AG09309 (cell line): ENCODE measurements at regions not wholly inside any gene's neighbourhood (a gene's known extent, or its start where the extent isn't known, plus 50 kb on each side); places are given as distances from the start of the nearest gene placed in this dataset.

ENCODE experiments used
- DNase-seq: peaks from one replicate; pipeline ENCODE4 v3.0.0-alpha.2; 2010; ENCODE audit warnings: low read depth
- H3K4me3 ChIP-seq: 2 replicates; pipeline ENCODE4 v1.5.1; 2011; ENCODE audit warnings: mild to moderate bottlenecking, low read depth, low read length, moderate library complexity; ENCODE audit not compliant: control insufficient read depth
- TF ChIP-seq, protein P1 (sequence below): IDR thresholded peaks from 2 replicates; pipeline ENCODE4 v1.5.1; 2011; ENCODE audit warnings: mild to moderate bottlenecking, low read depth, low read length, inconsistent platforms; ENCODE audit not compliant: insufficient read depth, control insufficient read depth; ENCODE audit errors: missing control alignments

DNA sequence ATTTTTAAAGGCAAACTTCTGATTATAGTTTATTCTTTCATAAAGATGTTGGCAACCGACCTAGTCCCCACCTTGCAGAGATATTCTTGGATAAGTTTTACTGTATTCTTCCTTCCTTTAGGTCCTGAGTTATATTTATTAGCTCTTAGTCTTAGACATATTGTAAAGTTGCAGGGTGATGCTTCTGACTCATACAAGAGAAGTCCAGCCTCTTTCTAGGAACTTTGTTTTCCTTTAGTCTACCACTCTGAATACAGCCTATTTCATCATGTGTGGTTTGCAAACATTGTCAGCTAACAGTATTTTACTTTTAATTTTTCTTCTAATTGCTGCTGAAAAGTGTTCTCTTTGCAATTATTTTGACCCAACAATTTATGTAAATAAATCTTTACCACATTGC lies 686.7 kb downstream of the COL12A1 start:
- H3K4me3 ChIP-seq = no peak overlapping the region
- TF ChIP-seq, protein P1, sequence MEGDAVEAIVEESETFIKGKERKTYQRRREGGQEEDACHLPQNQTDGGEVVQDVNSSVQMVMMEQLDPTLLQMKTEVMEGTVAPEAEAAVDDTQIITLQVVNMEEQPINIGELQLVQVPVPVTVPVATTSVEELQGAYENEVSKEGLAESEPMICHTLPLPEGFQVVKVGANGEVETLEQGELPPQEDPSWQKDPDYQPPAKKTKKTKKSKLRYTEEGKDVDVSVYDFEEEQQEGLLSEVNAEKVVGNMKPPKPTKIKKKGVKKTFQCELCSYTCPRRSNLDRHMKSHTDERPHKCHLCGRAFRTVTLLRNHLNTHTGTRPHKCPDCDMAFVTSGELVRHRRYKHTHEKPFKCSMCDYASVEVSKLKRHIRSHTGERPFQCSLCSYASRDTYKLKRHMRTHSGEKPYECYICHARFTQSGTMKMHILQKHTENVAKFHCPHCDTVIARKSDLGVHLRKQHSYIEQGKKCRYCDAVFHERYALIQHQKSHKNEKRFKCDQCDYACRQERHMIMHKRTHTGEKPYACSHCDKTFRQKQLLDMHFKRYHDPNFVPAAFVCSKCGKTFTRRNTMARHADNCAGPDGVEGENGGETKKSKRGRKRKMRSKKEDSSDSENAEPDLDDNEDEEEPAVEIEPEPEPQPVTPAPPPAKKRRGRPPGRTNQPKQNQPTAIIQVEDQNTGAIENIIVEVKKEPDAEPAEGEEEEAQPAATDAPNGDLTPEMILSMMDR = no peak
- peak; percentile 55 for DNase-seq

DNA sequence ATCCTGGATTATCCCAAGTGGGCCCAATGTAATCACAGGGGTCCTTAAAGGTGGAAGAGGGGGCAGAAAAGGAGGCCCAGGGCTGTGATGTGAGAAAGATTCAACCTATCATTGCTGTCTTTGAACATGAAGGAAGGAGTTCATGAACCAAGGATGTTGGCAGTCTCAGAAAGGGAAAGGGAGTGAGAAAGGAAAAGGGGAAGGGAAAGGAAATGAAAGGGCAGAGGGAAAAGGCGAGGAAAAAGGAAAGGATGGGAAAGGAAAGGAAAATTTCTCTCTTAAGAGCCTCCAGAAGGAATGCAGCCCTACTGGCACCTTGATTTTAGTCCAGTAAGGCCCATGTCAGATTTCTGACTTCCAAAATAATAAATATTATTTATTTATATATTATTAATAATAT lies 687.8 kb downstream of the COL12A1 start:
- no peak for DNase-seq
- TF ChIP-seq, protein P1 = no peak

GRCh38 chr6:74510878-74511277 lies 695.0 kb downstream of the COL12A1 start:
- TF ChIP-seq, protein P1 = no peak
- DNase-seq = no peak
- no peak overlapping the region for H3K4me3 ChIP-seq

More for the DNA sequence above, 687.8 kb downstream of the COL12A1 start:
- H3K4me3 ChIP-seq = no peak overlapping the region

- DNase-seq = no peak
- no peak overlapping the region for H3K4me3 ChIP-seq
- TF ChIP-seq, protein P1 = no peak
Measured at GRCh38 chr6:74507649-74508048, 698.2 kb downstream of the COL12A1 start.

DNA sequence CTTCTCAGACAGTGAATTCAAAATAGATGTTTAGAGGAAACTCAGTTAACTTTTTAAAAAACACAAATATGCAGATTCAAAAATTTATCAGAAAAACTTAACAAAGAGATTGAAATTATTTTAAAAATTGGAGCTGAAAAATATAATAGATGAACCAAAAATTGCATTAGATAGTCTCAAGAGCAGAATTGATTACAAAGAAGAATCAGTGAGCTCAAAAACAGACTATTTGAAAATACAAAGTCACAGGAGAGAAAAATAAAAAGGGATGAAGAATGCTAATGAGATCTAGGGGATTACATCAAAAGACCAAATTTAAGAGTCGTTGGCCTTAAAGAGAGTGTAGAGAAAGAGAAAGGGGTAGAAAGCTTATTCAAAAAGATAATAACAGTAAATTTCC lies 700.5 kb downstream of the COL12A1 start:
- TF ChIP-seq, protein P1 = no peak
- no peak for DNase-seq
- H3K4me3 ChIP-seq = no peak overlapping the region

DNA sequence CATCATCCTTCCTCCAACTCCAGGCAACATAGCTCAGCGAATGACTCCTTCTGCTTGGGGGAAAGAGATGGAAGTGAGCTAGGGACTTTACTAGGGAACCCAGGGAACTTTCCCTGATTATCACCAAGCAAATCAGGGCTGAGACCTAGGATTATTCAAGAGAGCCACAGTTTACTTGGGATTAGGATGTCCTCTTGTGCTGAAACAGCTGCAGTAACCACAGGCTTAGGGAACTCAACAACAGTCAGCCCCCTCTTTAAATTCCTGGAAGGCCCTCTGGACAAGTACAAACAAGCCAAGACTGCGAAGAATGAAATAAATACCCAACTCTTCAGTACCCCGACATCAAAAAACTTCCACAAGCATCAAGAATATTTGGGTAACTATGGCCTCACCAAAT lies 700.9 kb downstream of the COL12A1 start:
- no peak overlapping the region for H3K4me3 ChIP-seq
- no peak for DNase-seq
- TF ChIP-seq, protein P1 = no peak

DNA sequence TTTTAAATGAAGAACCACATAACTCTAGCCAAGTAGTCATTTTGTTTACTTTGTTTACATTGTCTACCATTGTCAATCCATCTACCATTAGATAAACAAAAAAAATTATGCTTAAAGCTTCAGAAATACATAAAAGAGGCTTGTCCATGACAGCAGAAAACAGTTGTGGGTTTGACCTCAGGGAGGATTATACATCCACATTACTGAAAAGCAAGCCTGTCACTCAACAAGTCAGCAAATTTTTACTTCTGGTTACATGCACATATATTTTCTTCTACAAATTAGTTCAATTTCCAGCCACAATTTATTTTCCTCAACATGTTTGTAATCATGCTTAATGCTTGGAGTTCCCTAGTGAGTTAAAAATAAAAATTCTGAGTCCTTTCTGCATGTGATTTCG lies 713.3 kb downstream of the COL12A1 start:
- no peak for DNase-seq
- no peak overlapping the region for H3K4me3 ChIP-seq
- TF ChIP-seq, protein P1 = no peak
